WTC11 (cell line): ENCODE measurements at regions not wholly inside any gene's neighbourhood (a gene's known extent, or its start where the extent isn't known, plus 50 kb on each side); places are given as distances from the start of the nearest gene placed in this dataset.

ENCODE experiments used
- ATAC-seq: fragments of 200-7000 bp; cut with Tn5 transposase; 2 replicates; pipeline ENCODE4 v1.10.0; 2021; ENCODE audit warnings: mild to moderate bottlenecking, moderate library complexity
- CTCF ChIA-PET: fragments of 300-600 bp; sonication (Branson Sonifier 250); formaldehyde crosslinking; loops from one replicate; lab custom pipeline; 2021; ENCODE audit warnings: antibody characterized with exemption; lab: Charles Lee
- POLR2A ChIA-PET: fragments of 350-600 bp; sonication (Branson Sonifier 250); formaldehyde crosslinking; loops from one replicate; lab custom pipeline; 2021; ENCODE audit warnings: antibody characterized with exemption; lab: Charles Lee
- DNase-seq: peaks from one replicate; pipeline ENCODE4 v3.0.0; 2021; ENCODE audit warnings: low spot score
- H3K27ac Mint-ChIP-seq: 2 replicates; pipeline ENCODE4 v1.8.0; 2021; ENCODE audit warnings: mixed read lengths
- H3K27me3 Mint-ChIP-seq: 2 replicates; pipeline ENCODE4 v1.8.0; 2021; ENCODE audit warnings: low read depth, mild to moderate bottlenecking, moderate library complexity, mixed read lengths
- H3K36me3 Mint-ChIP-seq: 2 replicates; pipeline ENCODE4 v1.8.0; 2021; ENCODE audit warnings: mixed read lengths
- H3K4me1 Mint-ChIP-seq: 2 replicates; pipeline ENCODE4 v1.8.0; 2022; ENCODE audit warnings: mixed read lengths
- H3K4me3 Mint-ChIP-seq: 2 replicates; pipeline ENCODE4 v1.8.0; 2021; ENCODE audit warnings: mild to moderate bottlenecking, moderate library complexity, mixed read lengths
- H3K9me3 Mint-ChIP-seq: 2 replicates; pipeline ENCODE4 v1.8.0; 2021; ENCODE audit warnings: mixed read lengths
- ATF2 ChIP-seq: sonication (generic); formaldehyde crosslinking; IDR thresholded peaks from 2 replicates; pipeline ENCODE4 v1.8.1; 2022; ENCODE audit warnings: low read depth, missing genetic modification reagents, borderline replicate concordance
- CTCF ChIP-seq: fragments of 200-600 bp; IDR thresholded peaks from 2 replicates; pipeline ENCODE4 v1.8.0; 2022; ENCODE audit warnings: antibody characterized with exemption
- ESRRA ChIP-seq: sonication (generic); formaldehyde crosslinking; IDR thresholded peaks from 2 replicates; pipeline ENCODE4 v1.8.1; 2022; ENCODE audit warnings: mild to moderate bottlenecking, missing genetic modification reagents, borderline replicate concordance
- MAX ChIP-seq: sonication (generic); formaldehyde crosslinking; IDR thresholded peaks from 2 replicates; pipeline ENCODE4 v1.8.0; 2022; ENCODE audit warnings: mild to moderate bottlenecking, missing genetic modification reagents
- NR2C2 ChIP-seq: sonication (generic); formaldehyde crosslinking; IDR thresholded peaks from 2 replicates; pipeline ENCODE4 v1.8.0; 2022; ENCODE audit warnings: mild to moderate bottlenecking, missing genetic modification reagents
- OVOL2 ChIP-seq: fragments of 250-450 bp; sonication (Bioruptor Pico); IDR thresholded peaks from 2 replicates; pipeline ENCODE4 v1.9.0; 2021; ENCODE audit warnings: mild to moderate bottlenecking, borderline replicate concordance
- ZNF396 ChIP-seq: fragments of 250-450 bp; sonication (Bioruptor Pico); IDR thresholded peaks from 2 replicates; pipeline ENCODE4 v1.8.0; 2021; ENCODE audit warnings: mild to moderate bottlenecking, moderate library complexity, borderline replicate concordance
- ZNF512 ChIP-seq: sonication (generic); formaldehyde crosslinking; IDR thresholded peaks from 2 replicates; pipeline ENCODE4 v1.8.1; 2022; ENCODE audit warnings: missing genetic modification reagents, borderline replicate concordance

- POLR2A ChIA-PET: no interaction called here
- ATAC-seq: no peak
- Mint-ChIP-seq H3K27ac (no peak overlapping the region), H3K36me3 (no peaks in the 10 kb centered on the region), H3K4me1 (peaks cover 42% of the 10 kb centered on the region), H3K9me3 (no peaks in the 10 kb centered on the region), H3K27me3 (no peaks in the 10 kb centered on the region; the same call in 1 of the 2 replicates), H3K4me3 (no peak overlapping the region)
- no peak for DNase-seq
- TF ChIP-seq ESRRA (CRISPR knock-in tag): no peak
- TF ChIP-seq MAX (CRISPR knock-in tag): no peak
- TF ChIP-seq NR2C2 (CRISPR knock-in tag): no peak
- TF ChIP-seq ZNF396 (CRISPR knock-in tag): no peak
- TF ChIP-seq OVOL2 (CRISPR knock-in tag): no peak
- no peak for TF ChIP-seq CTCF
- no peak for TF ChIP-seq ZNF512 (CRISPR knock-in tag)
- TF ChIP-seq ATF2 (CRISPR knock-in tag): no peak
- TF ChIP-seq, all 79 proteins: peak for 0
- CTCF ChIA-PET: interaction anchor here (1.0 to 1.5 kb wide), 5 partner anchors 11 to 205 kb away, joined by 3 to 5 read pairs (median 4); partner anchors contain the start of gene EPHB3
Observed at GRCh38 chr3:184761976-184762375, 50.0 kb upstream of the VPS8 start.
